ENCODE measurements at regions not wholly inside any gene's neighbourhood (a gene's known extent, or its start where the extent isn't known, plus 50 kb on each side); places are given as distances from the start of the nearest gene placed in this dataset.
"Not testable (repeated sequence)": the region's sequence is repeated elsewhere in the genome, so short reads cannot be mapped to it uniquely, and the experiment has no call there.

- DNase-seq: no peak
Measured at GRCh38 chr5:152171888-152172287, 233.2 kb downstream of the NMUR2 start.

- DNase-seq: peak; percentile 19
Measured at GRCh38 chr5:152170350-152170749, 234.7 kb downstream of the NMUR2 start.

GRCh38 chr5:152164860-152165259, 240.2 kb upstream of the GLRA1 start:
- DNase-seq: peak; percentile 20

- DNase-seq: peak; percentile 75
Measured at GRCh38 chr5:152159894-152160293, 235.2 kb upstream of the GLRA1 start.

GRCh38 chr5:152154452-152154851, 229.8 kb upstream of the GLRA1 start:
- not testable (repeated sequence) for DNase-seq

GRCh38 chr5:152151940-152152339, 227.3 kb upstream of the GLRA1 start:
- DNase-seq: peak; percentile 55

GRCh38 chr5:152151113-152151512, 226.5 kb upstream of the GLRA1 start:
- no peak for DNase-seq

- DNase-seq: no peak
Measured at GRCh38 chr5:152147286-152147685, 222.6 kb upstream of the GLRA1 start.

- DNase-seq: no peak
Measured at GRCh38 chr5:152146566-152146965, 221.9 kb upstream of the GLRA1 start.

- DNase-seq: no peak
Measured at GRCh38 chr5:152144556-152144955, 219.9 kb upstream of the GLRA1 start.

- no peak for DNase-seq
Measured at GRCh38 chr5:152144030-152144429, 219.4 kb upstream of the GLRA1 start.

- DNase-seq: peak; percentile 74
Measured at GRCh38 chr5:152142840-152143469, 218.3 kb upstream of the GLRA1 start.

GRCh38 chr5:152140347-152140746, 215.7 kb upstream of the GLRA1 start:
- DNase-seq: no peak

- no peak for DNase-seq
Measured at GRCh38 chr5:152137063-152137462, 212.4 kb upstream of the GLRA1 start.

- no peak for DNase-seq
Measured at GRCh38 chr5:152136321-152136720, 211.7 kb upstream of the GLRA1 start.

GRCh38 chr5:152135827-152136226, 211.2 kb upstream of the GLRA1 start:
- no peak for DNase-seq

GRCh38 chr5:152125661-152126205, 201.1 kb upstream of the GLRA1 start:
- DNase-seq: no peak

GRCh38 chr5:152124409-152125041, 199.9 kb upstream of the GLRA1 start:
- no peak for DNase-seq

- DNase-seq: no peak
Measured at GRCh38 chr5:152118676-152119470, 194.2 kb upstream of the GLRA1 start.

- peak; percentile 39 for DNase-seq
Measured at GRCh38 chr5:152116934-152117333, 192.3 kb upstream of the GLRA1 start.

- peak; percentile 4 for DNase-seq
Measured at GRCh38 chr5:152113401-152113800, 188.8 kb upstream of the GLRA1 start.

- DNase-seq: no peak
Measured at GRCh38 chr5:152107220-152107619, 182.6 kb upstream of the GLRA1 start.

- DNase-seq: no peak
Measured at GRCh38 chr5:152106571-152106970, 181.9 kb upstream of the GLRA1 start.

GRCh38 chr5:152105085-152105484, 180.4 kb upstream of the GLRA1 start:
- DNase-seq: no peak
